ENCODE measurements at regions not wholly inside any gene's neighbourhood (a gene's known extent, or its start where the extent isn't known, plus 50 kb on each side); places are given as distances from the start of the nearest gene placed in this dataset.

DNA sequence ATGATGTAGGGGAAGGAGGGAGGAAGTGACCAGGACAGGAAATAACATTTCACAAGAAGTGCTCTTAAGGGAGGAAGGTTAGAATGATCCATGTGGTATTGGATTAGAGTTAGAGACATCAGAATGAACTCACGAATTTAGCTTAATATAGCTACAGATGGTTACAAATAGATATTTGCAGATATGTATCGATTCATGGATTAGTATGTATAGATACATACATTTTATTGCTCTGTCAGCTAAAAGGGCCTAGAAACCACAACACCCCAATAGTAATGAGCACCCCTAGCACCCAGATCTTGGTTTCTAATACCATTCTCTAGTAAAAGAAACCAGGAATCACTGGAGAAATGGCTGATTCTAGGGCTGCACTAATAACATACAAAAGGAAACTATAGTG, 59.6 kb upstream of the LTBP1 start (continued):
- TF ChIP-seq GABPA (IDR thresholded peaks at IDR 0.05; ENCODE audit: borderline replicate concordance, insufficient read depth, low read length) (no peak), JUND (IDR thresholded peaks at IDR 0.05; ENCODE audit: low read length) (no peak)
